ENCODE measurements at regions not wholly inside any gene's neighbourhood (a gene's known extent, or its start where the extent isn't known, plus 50 kb on each side); places are given as distances from the start of the nearest gene placed in this dataset.
"Not testable (repeated sequence)": the region's sequence is repeated elsewhere in the genome, so short reads cannot be mapped to it uniquely, and the experiment has no call there.

- ATAC-seq: no peak
These were observed 52.8 kb upstream of the IL1RAPL2 start for GRCh38 chrX:104513162-104513561.

- no peak for ATAC-seq
These were observed 55.2 kb upstream of the IL1RAPL2 start for GRCh38 chrX:104510801-104511200.

GRCh38 chrX:104502460-104502859 lies 63.5 kb upstream of the IL1RAPL2 start:
- no peak for ATAC-seq

GRCh38 chrX:104488811-104489210 lies 77.2 kb upstream of the IL1RAPL2 start:
- ATAC-seq: no peak

- ATAC-seq: no peak
These were observed 79.3 kb upstream of the IL1RAPL2 start for GRCh38 chrX:104486691-104487090.

GRCh38 chrX:104482757-104483156 lies 83.2 kb upstream of the IL1RAPL2 start:
- no peak for ATAC-seq

GRCh38 chrX:104469771-104470170 lies 96.2 kb upstream of the IL1RAPL2 start:
- no peak for ATAC-seq

- no peak for ATAC-seq
These were observed 106.2 kb upstream of the IL1RAPL2 start for GRCh38 chrX:104459796-104460195.

GRCh38 chrX:104457130-104457529 lies 108.9 kb upstream of the IL1RAPL2 start:
- ATAC-seq: not testable (repeated sequence)

- no peak for ATAC-seq
These were observed 115.7 kb upstream of the IL1RAPL2 start for GRCh38 chrX:104450316-104450715.

- ATAC-seq: no peak
These were observed 120.4 kb upstream of the IL1RAPL2 start for GRCh38 chrX:104445591-104445990.

GRCh38 chrX:104435249-104435648 lies 130.8 kb upstream of the IL1RAPL2 start:
- no peak for ATAC-seq

- no peak for ATAC-seq
These were observed 133.7 kb upstream of the IL1RAPL2 start for GRCh38 chrX:104432321-104432720.

- no peak for ATAC-seq
These were observed 135.3 kb upstream of the IL1RAPL2 start for GRCh38 chrX:104430742-104431119.

- ATAC-seq: no peak
These were observed 135.8 kb upstream of the IL1RAPL2 start for GRCh38 chrX:104430072-104430741.

- ATAC-seq: no peak
These were observed 137.8 kb upstream of the IL1RAPL2 start for GRCh38 chrX:104428231-104428630.

GRCh38 chrX:104427693-104428092 lies 138.3 kb upstream of the IL1RAPL2 start:
- ATAC-seq: no peak

- no peak for ATAC-seq
These were observed 138.9 kb upstream of the IL1RAPL2 start for GRCh38 chrX:104427073-104427472.

- no peak for ATAC-seq
These were observed 145.1 kb upstream of the IL1RAPL2 start for GRCh38 chrX:104420907-104421306.

- no peak for ATAC-seq
These were observed 146.1 kb upstream of the IL1RAPL2 start for GRCh38 chrX:104419926-104420325.

GRCh38 chrX:104419211-104419610 lies 146.8 kb upstream of the IL1RAPL2 start:
- ATAC-seq: no peak

GRCh38 chrX:104411800-104412199 lies 154.2 kb upstream of the IL1RAPL2 start:
- no peak for ATAC-seq

- ATAC-seq: no peak
These were observed 145.7 kb upstream of the ESX1 start for GRCh38 chrX:104400387-104400786.

GRCh38 chrX:104392350-104392749 lies 137.6 kb upstream of the ESX1 start:
- no peak for ATAC-seq

- ATAC-seq: no peak
These were observed 137.2 kb upstream of the ESX1 start for GRCh38 chrX:104391906-104392305.
